ENCODE measurements at regions not wholly inside any gene's neighbourhood (a gene's known extent, or its start where the extent isn't known, plus 50 kb on each side); places are given as distances from the start of the nearest gene placed in this dataset.
A peak's percentile ranks its signal among the peaks of the same experiment; 100 is the strongest.

- DNase-seq (ENCODE audit: low spot score): no peak
Measured at GRCh38 chr20:58111310-58112016, 117.0 kb downstream of the ANKRD60 start.

- no peak for DNase-seq (ENCODE audit: low spot score)
Measured at GRCh38 chr20:58109918-58110635, 118.4 kb downstream of the ANKRD60 start.

GRCh38 chr20:58109126-58109880 is 119.2 kb downstream of the ANKRD60 start:
- DNase-seq (ENCODE audit: low spot score): peak; percentile 52

- no peak for DNase-seq (ENCODE audit: low spot score)
Measured at GRCh38 chr20:58107533-58107932, 120.9 kb downstream of the ANKRD60 start.

GRCh38 chr20:58106143-58106750 is 122.2 kb downstream of the ANKRD60 start:
- no peak for DNase-seq (ENCODE audit: low spot score)

GRCh38 chr20:58103961-58104360 is 124.5 kb downstream of the ANKRD60 start:
- DNase-seq (ENCODE audit: low spot score): no peak

- no peak for DNase-seq (ENCODE audit: low spot score)
Measured at GRCh38 chr20:58103517-58103904, 124.9 kb downstream of the ANKRD60 start.

GRCh38 chr20:58102744-58103516 is 125.5 kb downstream of the ANKRD60 start:
- no peak for DNase-seq (ENCODE audit: low spot score)

GRCh38 chr20:58102261-58102660 is 126.2 kb downstream of the ANKRD60 start:
- no peak for DNase-seq (ENCODE audit: low spot score)

- DNase-seq (ENCODE audit: low spot score): no peak
Measured at GRCh38 chr20:58100731-58101356, 127.6 kb downstream of the ANKRD60 start.

- no peak for DNase-seq (ENCODE audit: low spot score)
Measured at GRCh38 chr20:58099956-58100730, 128.3 kb downstream of the ANKRD60 start.

GRCh38 chr20:58099291-58099935 is 129.0 kb downstream of the ANKRD60 start:
- DNase-seq (ENCODE audit: low spot score): no peak

- DNase-seq (ENCODE audit: low spot score): no peak
Measured at GRCh38 chr20:58098571-58098970, 129.9 kb downstream of the ANKRD60 start.

- DNase-seq (ENCODE audit: low spot score): no peak
Measured at GRCh38 chr20:58097943-58098342, 130.5 kb downstream of the ANKRD60 start.

- no peak for DNase-seq (ENCODE audit: low spot score)
Measured at GRCh38 chr20:58097429-58097828, 131.0 kb downstream of the ANKRD60 start.

GRCh38 chr20:58096880-58097423 is 131.5 kb downstream of the ANKRD60 start:
- no peak for DNase-seq (ENCODE audit: low spot score)

- no peak for DNase-seq (ENCODE audit: low spot score)
Measured at GRCh38 chr20:58094698-58095097, 133.8 kb downstream of the ANKRD60 start.

- no peak for DNase-seq (ENCODE audit: low spot score)
Measured at GRCh38 chr20:58094160-58094559, 134.3 kb downstream of the ANKRD60 start.

- no peak for DNase-seq (ENCODE audit: low spot score)
Measured at GRCh38 chr20:58092871-58093270, 135.6 kb downstream of the ANKRD60 start.

- no peak for DNase-seq (ENCODE audit: low spot score)
Measured at GRCh38 chr20:58092353-58092752, 136.1 kb downstream of the ANKRD60 start.

Data from AG08396 (cell line).